ENCODE measurements at regions not wholly inside any gene's neighbourhood (a gene's known extent, or its start where the extent isn't known, plus 50 kb on each side); places are given as distances from the start of the nearest gene placed in this dataset.
"Not testable (repeated sequence)": the region's sequence is repeated elsewhere in the genome, so short reads cannot be mapped to it uniquely, and the experiment has no call there.

DNA sequence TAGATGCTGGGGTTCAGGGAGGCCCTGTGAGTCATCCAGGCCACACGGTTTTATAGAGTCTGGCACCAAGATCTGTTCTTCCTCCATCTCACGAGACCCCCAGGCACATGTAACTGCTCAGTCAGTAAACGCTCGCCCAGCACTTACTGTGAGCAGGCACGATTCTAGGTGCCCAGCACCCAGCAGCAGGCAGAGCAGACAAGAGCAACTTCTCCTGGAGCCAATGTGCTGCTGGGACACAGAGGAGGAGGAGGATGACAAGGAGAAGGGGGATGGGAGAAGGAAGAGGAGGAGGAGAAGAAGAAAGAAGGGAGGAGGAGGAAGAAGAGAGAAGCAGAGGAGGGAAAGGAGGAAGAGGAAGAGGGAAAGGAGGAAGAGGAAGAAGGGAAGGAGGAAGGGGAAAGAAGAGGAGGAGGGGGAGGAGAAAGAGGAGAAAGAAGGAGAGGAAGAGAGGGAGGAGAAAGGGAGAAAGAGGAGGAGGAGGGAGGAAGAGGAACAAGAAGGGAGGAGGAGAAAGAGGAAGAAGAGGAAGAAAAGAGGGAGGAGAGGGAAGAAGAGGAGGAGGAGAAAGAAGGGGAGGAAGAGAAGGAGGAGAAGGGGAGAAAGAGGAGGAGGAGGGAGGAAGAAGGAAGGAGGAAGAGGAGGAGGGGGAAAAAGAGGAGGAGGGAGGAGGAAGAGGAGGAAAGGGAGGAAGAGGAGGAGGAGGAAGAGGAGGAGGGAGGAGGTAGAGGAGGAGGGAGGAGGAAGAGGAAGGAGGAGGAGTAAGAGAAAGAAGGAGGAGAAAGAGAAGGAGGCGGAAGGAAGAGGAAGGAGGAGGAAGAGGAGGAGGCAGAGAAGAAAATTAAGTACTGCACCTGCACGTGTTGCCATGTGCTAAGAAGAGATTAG is 77.6 kb upstream of the RTL6 start:
- no peak for DNase-seq

DNA sequence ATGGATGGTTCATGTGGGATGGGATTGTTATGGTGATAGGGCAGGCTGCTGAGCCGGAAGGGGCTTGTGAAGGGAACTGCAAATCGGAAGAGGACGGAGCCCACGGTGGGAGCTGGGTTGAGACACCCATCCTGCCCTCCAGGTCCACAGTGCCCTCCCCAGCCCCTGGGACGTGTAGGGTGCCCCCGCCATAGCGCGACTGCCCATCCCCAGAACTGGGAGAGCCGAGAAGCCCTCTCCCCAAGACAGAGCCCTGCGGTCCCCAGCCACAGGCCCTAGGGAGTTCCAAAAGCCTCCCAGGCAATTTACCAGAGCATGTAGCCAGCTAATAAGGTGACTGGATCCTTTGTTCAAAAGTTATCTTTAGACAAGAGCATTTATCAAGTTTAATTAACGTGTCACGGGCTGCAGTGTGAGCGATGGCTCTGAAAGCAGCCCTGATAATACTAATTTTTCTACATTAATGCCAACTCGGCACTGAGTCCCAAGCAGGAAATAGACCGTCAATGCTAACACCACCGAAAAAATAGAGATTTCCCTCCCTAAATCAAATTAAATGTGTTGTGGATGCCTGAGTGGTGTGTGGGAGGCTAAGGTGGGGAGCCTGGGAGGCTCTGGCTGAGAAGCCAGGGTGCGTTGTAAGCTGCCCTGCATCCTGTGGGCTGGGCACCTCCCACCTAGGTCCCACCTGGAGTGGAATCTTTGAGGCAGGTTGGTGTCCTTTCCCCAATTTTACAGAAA is 76.8 kb upstream of the RTL6 start:
- DNase-seq, result no peak

DNA sequence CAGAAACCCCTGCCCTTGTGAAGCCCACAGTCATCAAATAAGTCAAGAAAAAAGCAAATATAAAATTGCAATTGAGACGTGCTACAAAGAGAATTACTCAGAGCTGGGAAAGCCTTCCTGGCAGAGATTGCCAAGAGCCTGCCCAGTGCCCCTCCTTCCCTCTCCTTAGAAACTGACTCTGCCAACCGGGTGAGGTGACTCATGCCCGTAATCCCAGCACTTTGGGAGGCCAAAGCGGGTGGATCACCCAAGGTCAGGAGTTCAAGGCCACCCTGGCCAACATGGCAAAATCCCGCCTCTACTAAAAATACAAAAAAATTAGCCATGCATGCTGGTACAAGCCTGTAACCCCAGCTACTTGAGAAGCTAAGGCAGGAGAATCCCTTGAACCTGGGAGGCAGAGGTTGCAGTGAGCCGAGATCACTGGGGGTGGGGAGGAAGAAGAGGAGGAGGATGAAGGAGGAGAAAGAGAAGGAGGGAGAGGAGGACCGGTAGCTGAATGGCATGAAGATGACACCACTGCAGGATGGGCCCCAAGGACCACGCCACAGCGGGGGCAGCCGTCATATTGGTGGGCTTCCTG is 76.1 kb upstream of the RTL6 start:
- peak; percentile 81 for DNase-seq

DNA sequence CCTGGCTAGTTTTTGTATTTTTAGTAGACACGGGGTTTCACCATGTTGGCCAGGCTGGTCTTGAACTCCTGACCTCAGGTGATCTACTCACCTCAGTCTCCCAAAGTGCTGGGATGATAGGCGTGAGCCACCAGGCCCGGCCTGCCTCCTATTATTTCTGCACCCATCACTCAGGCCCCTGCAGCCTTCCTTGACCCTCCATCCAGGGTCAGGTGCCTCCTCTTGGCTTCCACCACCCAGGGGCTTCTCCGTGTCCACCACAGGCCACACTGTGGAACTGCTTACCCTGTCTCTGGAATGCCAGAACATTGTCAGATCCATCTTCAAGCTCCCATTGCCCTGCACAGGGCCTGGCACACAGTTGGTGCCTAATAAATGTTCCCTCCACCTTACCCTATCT is 75.4 kb upstream of the RTL6 start:
- no peak for DNase-seq

DNA sequence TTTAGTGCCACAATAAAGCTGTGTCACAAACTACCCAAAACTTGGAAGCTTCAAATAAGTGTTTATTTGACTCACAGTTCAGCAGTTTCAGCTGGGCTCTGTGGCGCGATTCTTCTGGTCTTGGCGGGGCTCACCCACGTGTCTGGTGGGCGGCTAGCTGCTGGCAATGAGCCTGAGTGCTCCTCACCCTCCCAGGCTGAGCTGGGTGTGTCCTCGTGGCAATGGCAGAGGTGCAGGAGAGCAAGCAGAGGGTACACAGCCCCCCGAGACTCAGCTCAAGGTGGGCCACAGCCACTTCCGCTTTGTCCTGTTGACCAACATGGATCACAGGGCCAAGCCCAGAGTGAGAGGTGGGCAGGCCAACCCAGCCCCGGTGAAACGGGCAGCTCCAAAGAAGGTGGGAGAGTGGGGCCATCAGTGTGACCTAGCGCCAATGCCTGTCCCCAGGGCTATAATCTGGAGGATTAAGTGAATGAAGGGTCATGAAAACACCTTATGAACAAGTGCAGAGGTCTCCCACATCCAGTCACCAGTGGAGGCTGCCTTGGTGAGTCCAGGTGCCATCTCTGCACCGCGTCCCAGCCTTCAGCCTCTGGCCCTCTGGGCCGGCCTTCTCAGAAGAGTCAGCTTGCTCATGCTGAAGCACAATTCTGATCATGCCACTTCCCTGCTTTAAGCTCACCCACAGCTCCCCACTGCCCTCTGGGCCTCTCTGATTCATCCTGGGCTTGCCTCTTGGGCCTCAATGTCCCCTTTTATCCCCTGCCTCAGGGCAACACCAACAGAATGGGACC is 74.6 kb upstream of the RTL6 start:
- DNase-seq, result no peak

DNA sequence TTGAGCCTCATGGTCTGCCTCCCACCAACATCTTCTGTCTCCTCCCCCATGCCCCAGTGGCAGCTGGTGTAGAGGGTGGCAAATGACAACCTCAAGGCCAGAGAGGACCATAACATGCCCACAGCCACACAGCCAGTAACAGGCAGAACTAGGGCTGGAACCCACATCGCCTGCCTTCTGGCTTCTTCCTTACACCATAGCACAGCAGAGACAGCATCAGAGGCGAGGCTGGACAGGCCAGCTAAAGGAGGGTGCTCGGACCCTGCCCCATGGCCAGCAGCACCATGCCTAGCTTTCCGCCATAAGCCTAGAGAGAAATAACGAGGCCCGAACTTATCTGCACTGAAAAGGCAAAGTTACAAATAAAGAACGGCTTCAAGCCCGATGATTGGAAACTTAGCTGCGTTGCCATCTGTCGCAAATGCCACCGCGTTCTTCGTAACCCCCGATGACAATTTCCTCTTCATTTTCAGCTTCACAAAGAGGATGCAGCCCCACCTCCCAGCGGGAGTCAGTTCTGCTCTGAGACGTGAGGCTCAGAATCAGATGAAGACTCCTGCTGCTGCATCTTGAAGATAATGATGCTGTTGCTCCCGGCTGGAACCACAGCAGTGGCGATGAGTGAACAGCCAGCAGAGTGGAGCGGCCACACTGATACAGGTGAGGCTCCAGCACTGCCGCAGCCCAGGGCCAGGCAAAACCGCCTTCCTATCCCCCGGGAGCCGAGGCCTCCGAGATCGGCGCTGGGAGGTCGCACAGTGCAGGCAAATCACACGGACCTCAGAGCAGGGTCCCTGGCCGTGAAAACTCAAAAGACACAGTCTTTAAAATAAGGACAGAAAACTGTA is 73.8 kb upstream of the RTL6 start:
- no peak for DNase-seq

DNA sequence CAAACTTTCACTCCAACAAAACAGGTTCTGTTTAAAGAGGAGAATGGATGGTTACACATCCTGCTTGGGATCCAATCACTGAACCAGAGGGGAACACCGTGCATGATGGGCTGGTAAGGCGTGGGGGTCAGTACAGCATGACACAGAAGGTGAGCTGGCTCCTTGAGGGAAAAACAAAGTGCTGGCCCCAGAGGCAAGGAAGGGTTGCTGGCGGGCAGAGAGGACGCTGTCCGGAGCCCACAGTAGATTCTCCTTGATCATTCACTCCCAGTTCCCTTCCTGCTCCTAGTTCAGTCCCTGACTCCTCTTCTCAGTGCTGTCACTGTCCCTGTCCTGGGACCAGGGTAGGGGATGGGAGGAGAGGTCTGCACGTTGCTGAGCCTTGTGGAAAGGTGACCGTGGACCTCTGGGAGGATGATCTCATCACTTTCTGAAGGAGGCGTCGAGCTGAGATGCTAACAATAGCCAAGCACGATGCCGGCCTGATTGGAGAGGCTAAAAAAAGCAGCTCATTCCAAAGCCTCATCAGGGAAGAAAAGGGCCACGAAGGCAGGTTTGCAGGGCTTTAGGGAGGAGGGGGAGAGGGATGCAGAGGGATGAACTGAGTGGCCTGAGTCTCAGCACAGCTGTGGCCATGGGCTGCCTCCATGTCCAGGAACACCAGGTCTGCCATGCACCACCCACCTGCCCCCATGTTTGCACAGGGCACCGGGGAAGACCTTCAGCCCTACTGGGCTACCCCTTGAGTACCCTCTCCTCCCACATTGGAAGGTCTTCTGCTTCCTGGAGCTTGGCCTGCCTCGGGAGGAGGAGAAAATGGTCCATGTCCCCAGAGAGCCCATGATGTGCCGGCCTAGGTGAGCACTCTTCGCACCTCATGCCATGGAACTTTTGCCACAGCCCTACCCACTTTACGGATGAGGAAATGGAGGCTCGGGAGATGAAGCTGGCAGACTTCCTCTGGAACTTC is 72.7 kb upstream of the RTL6 start:
- DNase-seq, result peak; percentile 20

DNA sequence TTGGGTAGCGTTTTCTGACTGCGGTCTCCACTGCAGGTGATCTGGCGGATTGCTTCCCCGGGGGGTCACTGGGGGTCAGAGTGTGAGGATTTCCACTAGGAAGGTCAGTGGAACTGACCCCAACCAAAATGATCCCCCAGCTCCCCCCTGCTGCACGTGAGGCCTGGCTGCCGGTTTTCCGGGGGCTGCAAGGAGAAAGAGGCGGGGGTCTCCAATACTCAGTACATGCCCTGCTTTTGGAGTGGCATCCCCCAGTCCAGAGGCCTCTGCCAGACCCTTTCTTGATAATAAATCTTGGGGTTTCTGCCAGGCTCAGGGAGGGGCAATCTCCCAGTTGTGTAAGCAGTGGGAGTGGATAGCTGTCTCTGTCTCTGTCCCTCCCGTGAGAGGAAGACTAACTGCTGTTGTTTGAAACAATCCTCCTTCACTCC is 71.5 kb upstream of the RTL6 start:
- DNase-seq, result no peak

DNA sequence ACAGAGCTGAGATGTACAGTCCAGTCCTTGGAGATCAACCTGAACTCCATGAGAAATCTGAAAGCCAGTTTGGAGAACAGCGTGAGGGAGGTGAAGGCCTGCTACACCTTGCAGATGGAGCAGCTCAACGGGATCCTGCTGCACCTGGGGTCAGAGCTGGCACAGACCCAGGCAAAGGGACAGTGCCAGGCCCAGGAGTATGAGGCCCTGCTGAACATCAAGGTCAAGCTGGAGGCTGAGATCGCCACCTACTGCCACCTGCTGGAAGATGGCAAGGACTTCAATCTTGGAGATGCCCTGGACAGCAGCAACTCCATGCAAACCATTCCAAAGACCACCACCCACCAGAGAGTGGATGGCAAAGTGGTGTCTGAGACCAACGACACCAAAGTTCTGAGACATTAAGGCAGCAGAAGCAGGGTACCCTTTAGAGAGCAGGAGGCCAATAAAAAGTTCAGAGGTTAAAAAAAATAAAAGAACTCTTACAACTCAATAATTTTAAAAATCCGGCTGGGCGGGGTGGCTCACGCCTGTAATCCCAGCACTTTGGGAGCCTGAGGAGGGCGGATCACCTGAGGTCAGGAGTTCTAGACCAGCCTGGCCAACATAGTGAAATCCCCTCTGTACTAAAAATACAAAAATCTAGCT is 69.9 kb upstream of the RTL6 start:
- peak; percentile 30 for DNase-seq

DNA sequence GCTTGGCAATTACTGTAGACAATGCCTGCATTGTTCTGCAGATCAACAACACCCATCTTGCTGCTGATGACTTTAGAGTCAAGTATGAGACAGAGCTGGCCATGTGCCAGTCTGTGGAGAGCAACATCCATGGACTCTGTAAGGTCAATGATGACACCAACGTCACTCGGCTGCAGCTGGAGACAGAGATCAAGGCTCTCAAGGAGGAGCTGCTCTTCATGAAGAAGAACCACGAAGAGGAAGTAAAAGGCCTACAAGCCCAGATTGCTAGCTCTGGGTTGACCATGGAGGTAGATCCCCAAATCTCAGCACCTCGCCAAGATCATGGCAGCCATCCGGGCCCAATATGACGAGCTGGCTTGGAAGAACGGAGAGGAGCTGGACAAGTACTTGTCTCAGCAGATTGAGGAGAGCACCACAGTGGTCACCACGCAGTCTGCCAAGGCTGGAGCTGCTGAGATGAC is 69.4 kb upstream of the RTL6 start:
- not testable (repeated sequence) for DNase-seq

DNA sequence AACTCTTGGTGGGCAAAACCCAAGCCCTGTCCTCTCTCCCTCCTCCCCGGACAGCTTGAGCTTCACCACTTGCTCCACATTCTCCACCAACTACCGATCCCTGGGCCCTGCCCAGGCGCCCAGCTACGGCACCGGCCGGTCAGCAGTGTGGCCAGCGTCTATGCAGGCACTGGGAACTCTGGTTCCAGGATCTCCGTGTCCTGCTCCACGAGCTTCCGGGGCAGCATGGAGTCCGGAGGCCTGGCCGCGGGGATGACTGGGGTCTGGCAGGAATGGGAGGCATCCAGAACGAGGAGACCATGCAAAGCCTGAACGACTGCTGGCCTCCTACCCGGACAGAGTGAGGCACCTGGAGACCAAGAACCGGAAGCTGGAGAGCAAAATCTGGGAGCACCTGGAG is 68.9 kb upstream of the RTL6 start:
- no peak for DNase-seq

DNA sequence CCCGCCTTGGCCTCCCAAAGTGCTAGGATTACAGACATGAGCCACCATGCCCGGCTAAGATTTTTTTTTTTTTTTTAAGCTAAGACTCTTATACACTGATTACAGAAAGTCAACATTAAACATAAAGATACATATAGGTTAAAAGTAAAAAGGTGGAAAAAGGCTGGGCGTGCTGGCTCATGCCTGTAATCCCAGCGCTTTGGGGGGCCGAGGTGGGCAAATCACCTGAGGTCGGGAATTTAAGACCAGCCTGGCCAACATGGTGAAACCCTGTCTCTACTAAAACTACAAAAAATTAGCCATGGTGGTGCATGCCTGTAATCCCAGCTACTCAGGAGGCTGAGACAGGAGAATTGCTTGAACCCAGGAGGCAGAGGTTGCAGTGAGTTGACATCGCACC is 64.6 kb upstream of the RTL6 start:
- DNase-seq, result not testable (repeated sequence)

DNA sequence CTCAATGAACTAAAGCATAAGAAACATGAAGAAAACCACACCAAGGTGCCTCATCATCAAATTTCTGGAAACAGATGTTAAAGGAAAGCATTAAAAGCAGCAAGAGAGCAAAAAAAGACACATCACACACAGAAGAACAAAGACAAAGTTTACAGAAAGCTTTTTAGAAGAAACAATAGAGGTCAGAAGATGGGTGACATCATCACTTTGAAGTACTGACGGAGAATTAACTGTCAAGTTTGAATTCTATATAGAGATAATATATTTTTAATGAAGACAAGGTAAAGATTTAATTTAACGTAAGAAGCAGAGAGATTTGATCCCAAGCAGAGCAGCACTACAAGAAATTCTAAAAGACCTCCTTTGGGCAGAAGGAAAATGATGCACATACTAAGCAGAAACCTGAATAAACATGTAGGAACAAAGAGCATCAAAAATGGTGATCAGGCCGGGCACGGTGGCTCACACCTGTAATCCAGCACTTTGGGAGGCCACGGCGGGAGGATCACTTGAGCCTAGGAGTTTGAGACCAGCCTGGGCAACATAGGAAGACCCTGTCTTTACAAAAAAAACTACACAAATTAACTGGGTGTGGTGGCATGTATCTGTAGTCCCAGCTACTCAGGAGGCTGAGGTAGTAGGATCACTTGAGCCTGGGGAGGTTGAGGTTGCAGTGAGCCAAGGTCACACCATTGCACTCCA is 63.3 kb upstream of the RTL6 start:
- DNase-seq, result no peak

DNA sequence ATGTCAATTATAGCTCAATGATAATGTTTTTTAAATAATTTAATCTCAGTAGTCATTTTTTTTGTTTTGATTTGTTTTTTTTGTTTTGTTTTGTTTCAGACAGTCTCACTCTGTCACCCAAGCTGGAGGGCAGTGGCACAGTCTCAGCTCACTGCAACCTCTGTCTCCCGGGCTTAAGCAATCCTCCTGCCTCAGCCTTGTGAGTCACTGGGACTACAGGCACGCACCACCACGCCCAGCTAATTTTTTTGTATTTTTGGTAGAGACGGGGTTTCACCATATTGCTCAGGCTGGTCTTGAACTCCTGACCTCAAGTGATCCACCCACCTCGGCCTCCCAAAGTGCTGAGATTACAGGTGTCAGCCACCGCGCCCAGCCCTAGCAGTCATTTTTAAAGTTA is 60.6 kb upstream of the RTL6 start:
- DNase-seq, result not testable (repeated sequence)

DNA sequence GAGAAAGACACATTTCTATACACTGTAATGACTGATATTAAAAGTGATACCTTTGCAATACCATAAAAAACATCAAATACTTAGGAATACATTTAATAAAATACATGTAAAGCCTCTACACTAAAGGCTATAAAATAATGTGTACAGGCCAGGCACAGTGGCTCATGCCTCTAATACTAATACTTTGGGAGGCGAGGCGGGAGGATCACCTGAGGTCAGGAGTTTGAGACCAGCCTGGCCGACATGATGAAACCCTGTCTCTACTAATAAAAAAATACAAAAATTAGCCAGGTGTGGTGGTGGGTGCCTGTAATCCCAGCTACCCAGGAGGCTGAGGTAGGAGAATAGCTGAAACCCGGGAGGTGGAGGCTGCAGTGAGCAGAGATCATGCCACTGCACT is 59.8 kb upstream of the RTL6 start:
- not testable (repeated sequence) for DNase-seq

DNA sequence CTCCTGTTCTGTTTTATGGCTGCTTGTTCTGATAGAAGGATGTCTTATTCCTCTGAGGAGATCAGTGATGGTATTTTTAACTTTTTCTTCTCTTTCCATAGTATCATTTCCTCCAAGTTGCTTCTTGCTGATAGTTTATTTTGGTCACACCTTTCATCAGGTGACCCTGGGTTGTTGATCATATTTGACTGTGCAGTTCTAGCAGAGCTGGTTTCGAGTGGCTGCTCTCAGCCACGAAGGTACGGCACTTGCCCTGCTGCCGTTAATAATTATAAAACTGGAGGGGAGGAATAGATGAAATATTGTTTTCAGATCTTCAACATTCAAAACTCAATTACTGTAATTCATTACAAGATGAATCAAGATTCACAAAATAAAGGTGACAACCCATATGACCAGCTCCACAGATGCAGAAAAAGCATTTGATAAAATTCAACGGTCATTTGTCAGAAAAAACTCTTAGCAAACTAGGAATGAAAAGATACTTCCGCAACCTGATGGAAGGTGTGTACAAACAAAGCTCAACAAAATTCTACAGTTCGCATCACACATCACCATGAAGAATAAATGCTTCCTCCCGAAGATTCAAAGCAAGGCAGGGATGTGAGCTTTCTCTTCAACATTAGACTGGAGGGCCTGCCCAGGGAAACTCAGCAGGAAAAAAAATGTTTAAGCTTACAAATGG is 59.2 kb upstream of the RTL6 start:
- DNase-seq, result no peak

DNA sequence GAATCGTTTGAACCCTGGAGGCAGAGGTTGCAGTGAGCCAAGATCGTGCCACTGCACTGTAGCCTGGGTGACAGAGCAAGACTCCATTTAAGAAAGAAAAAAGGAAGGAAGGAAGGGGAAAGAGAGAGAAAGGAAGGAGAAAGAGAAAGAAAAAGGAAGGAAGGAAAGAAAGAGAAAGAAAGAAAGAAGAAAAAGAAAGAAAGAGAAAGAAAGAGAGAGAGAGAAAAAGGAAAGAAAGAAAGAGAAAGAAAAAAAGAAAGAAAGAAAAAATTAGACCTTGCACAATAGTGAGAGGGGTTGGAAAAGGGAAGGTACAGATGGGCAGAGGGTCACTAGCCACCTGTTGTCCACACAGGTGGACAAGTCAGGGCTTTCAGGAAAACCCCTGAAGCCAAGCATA is 57.6 kb upstream of the RTL6 start:
- no peak for DNase-seq

DNA sequence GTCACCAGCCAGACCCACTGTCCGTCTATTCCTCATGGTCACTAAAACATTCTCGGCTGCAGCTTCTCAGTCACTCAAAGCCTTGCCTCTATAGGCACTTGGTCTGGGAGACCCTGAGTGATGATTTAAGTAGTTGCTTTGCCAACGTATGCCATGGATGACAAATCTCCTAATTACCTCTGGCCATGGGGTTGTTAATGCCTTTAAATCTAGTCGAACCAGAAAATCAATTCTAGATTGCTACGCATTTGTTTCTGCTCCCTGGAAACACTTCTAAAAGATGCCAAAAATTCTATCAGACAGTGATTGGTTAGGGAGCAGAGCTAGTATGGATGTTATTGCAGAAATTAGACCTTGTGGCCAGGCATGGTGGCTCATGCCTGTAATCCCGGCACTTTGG is 57.0 kb upstream of the RTL6 start:
- DNase-seq, result peak; percentile 76

Data from tongue (tissue), 1 donor.